Activated CD4-positive, CD25-positive, alpha-beta regulatory T cell treated with anti-CD3 and anti-CD28 coated beads, Interleukin-2, amount 50 U/mL, for 72 hours (primary cell): ENCODE measurements at regions not wholly inside any gene's neighbourhood (a gene's known extent, or its start where the extent isn't known, plus 50 kb on each side); places are given as distances from the start of the nearest gene placed in this dataset.

Experiments
- DNase-seq: peaks from one replicate; pipeline ENCODE4 v3.0.0; 2021

- DNase-seq = no peak
Measured at GRCh38 chr10:71072823-71073210, 139.6 kb upstream of the UNC5B start.

DNA sequence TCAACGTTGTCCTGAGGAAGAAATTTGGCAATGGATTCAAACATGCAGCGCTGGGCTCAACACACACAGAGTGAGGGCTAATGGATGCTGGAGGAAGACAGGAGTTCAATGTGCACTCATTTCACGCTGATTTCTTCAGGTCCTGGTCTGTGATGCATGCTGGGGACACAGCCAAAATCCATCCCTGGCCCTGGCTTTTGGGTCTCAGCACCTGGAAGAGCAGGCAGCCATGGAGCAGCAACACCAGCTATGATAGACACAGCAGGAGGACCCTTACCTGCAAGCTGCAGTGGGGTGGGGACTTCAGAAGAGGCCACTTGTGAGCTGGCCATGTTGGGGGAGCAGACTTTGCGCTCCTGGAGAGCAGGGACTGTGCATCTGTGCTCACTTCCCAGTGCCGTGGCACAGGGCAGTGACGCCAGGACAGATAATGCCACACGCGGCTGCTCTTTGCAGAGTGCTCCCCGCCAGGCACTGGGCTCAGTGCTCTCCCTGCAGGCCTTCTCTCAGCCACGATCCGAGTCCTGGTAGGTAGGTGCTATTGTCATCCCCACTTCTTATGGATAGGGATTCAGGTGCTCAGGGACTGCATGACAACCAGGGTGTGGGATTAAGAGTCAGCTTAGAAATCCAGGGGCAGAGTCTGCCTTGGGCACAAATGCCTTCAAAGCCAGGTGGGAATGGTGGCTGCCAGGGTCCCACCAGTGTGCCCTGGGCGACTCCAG lies 138.8 kb upstream of the UNC5B start:
- DNase-seq = no peak

- no peak for DNase-seq
Measured at GRCh38 chr10:71074176-71074755, 138.1 kb upstream of the UNC5B start.

- no peak for DNase-seq
Measured at GRCh38 chr10:71075086-71075758, 137.1 kb upstream of the UNC5B start.

DNA sequence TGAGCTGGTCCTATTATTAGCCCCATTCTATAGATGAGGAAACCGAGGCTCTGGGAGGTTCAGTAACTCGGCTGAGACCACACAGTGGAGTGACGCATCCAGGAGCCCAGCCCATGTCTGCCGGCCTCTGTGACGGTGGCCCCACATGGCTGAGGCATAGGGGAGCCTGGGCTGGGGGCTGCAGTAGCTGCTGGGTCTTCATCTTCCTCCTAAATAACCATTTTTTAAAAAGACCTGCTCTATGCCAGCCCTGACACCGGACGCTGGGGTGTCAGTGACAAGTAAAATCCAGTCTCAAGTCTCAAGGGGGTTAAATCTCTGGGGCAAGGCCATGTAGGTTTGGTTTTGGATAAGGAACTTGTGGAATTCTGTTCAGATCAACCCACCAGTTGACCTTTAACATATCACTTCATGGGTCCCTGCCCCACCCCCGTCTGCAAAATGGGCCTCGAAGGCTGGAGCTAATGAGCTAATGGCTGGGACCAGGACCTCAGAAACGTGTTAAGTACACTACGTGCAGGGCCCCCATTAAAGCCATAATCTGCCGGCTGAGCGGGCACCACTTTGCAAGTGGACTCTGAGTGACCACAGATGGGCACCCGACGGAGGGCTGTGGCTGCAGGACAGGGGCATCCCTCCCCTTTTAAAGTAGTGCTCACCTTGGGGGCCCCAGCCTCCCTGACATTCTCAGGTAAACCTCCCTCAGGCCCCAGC lies 136.5 kb upstream of the UNC5B start:
- no peak for DNase-seq

- peak; percentile 8 for DNase-seq
Measured at GRCh38 chr10:71076473-71077142, 135.8 kb upstream of the UNC5B start.

DNA sequence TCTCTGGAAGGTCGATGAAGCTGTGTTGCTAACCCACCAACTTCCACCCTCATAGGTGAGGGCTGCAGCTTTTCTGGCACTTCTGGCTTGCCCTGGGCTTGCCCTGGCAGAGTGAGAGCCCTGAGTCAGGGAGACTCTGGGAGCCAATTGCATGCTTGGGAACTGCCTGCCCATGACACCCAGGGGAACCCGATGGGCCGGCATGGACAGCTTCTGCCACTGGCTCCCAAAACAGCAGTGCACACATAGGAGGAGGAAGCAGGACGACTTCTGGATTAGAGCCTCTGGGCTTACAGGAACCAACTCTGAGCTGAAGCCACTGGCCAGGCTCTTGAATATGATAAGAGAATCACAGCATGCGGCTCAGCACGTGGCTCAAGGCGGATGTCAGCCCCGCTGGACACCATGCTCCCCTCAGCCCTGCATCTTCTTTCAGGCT lies 135.2 kb upstream of the UNC5B start:
- peak; percentile 16 for DNase-seq

DNA sequence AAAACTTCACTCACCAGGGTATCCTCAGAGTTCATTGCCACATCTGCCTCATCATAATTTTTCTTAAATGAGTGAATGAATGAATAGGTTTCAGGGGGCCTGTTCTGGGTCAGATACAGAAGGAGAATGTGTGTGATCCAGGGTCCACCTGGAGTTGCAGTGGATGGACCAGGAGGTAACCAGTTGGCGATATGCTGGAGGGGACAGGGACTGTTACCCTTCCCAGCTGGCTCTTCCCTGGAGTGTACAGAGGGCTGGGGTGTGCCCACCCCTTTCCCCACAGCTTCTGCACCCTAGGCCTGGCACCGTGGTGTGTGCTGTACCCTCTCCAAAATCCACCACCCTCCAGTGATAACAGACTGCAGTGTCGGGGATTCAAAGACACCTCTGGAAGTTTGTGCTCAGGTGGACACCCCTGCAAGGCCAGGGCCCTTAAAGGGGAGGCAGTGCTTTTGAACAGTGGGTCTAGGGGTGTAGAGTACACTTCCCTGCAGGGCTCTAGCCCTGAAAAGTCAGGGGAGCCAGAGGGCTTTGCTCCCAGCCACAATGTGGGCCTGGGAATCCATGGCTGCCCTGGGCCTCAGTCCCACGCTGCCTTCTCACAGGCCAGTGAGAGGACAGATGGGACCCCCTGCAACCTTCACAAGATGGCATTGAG lies 134.4 kb upstream of the UNC5B start:
- DNase-seq = peak; percentile 17

GRCh38 chr10:71078454-71079145 lies 133.8 kb upstream of the UNC5B start:
- peak; percentile 4 for DNase-seq

DNA sequence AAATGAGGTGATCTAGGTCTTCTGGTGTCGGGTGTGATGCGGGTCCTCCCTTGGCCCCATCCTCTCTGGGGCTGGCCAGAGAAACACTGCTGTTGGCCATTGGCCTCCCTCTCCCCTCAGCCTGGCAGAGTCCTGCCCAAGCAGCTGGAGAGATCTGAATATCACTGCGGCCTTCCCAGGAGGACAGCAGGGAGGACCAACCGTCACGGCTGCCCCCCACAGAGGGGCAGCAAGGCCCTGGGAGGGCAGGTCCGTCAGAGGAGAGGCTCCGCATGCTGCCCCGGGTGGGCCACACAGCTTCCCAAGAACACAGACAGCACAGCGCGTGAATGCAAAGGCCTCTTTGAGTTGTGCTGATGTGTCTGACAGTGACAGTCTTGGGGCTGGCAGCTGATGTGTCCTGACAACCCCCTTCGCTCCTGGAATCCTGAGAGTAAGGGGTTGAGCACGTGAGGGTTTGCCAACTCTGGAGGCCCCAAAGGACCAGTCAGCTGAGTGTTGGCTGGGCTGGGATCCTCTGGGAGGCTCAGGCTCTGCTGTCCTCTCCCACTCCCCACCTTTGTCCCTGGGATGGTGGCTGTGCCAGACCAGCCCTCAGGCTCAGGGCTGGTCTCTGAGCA lies 132.5 kb upstream of the UNC5B start:
- DNase-seq = peak; percentile 24

GRCh38 chr10:71080381-71081228 lies 131.8 kb upstream of the UNC5B start:
- peak; percentile 22 for DNase-seq

- DNase-seq = peak; percentile 15
Measured at GRCh38 chr10:71081229-71081560, 131.2 kb upstream of the UNC5B start.

DNA sequence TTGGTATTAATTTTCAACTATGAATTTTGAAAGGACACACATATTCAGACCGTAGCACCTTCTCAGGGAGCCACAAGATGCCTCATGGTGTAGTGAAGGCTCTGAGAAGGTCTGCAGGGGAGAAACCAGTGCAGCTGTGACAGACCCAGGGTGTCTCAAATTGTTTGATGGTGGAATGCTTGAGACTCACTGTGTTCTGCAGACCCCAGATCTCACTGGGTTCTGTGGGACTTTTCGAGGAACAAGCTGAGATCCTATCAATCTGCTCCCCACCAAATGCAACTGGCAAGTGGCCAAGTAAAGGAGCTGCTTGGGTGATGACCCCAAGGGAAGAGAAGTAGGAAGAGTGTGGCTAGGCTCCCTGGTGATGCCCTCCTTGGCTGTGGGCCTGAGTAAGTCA lies 130.5 kb upstream of the UNC5B start:
- DNase-seq = peak; percentile 24

GRCh38 chr10:71082960-71083715 lies 129.2 kb upstream of the UNC5B start:
- peak; percentile 3 for DNase-seq

GRCh38 chr10:71083716-71083975 lies 128.7 kb upstream of the UNC5B start:
- DNase-seq = no peak

DNA sequence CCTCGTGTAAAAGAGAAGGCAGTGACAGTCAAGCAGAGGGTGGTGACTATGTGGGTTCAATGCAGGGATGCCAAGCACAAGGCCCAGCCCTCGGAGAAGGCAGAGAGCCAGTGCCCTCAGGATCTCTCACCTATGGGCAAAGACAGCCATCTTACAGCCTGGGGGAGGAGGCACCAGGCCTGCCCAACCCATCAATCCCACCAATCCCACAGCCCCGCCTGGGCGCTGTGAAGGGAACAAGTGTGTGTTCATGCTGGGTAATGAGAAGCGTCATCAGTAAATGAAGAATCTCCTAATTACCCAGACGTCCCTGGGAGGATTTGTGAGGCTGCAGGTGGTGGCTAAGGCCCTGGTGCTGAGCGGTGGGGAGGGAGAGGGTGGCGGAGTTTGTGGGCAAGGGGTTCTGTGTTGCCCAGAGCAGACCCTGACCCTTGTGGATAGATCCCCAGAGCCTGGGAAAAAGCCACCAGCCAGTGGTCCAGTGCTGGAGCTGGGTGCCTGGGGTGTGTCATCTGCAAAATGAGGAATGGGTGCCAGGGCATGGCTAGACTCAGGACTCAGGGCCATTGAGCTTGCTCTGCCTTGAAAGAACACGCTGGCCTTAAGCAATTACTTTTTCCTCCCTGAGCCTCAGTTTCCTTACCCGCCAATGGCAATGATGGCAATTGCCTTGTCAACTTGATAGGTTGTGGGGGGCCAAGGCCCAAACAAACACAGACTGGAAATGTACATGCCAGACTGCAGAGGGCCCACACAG lies 128.1 kb upstream of the UNC5B start:
- peak; percentile 30 for DNase-seq

GRCh38 chr10:71084818-71085126 lies 127.6 kb upstream of the UNC5B start:
- DNase-seq = no peak

GRCh38 chr10:71085689-71086438 lies 126.5 kb upstream of the UNC5B start:
- peak; percentile 13 for DNase-seq
